GM19351 (cell line): ENCODE measurements at regions not wholly inside any gene's neighbourhood (a gene's known extent, or its start where the extent isn't known, plus 50 kb on each side); places are given as distances from the start of the nearest gene placed in this dataset.
"Not testable (repeated sequence)": the region's sequence is repeated elsewhere in the genome, so short reads cannot be mapped to it uniquely, and the experiment has no call there.

Experiments used
- ATAC-seq: cut with Tn5 transposase; IDR thresholded peaks from one replicate; pipeline ENCODE4 v1.9.1; 2021; ENCODE audit warnings: mild to moderate bottlenecking, moderate library complexity; ENCODE audit not compliant: unreplicated experiment

DNA sequence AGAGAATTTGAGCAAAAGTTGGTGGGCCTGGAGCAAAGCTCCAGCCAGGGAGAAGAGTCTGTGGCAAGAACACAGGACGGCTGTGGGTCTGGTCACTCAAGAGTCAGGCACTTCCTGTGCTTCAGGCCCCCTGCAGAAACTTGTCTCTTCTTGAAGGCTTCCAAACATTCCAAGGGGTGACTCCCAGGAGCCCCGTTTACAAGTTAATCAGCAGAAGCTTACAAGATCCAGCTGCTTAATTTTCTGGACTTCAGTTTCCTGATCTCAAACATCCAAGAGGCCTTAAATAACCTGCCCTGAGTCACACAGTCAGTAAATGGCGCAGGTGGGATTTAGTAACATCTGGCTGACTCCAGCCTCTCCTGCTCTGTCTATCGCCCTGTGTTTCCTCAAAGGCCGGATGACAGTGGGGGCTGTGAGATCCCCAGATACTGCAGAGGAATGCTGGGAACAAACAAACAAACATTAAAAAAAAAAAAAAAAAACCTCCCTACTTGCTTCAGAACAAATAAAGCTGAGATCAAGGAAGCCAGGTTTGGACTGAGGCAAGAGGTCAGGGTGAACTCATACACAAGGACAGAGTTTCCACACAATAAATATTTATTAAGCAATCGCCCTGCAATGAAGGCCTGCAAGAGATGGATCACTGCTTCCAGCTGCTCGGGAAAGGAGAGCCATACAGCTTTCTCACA, 175.4 kb upstream of the RFC3 start:
- ATAC-seq = no peak

- no peak for ATAC-seq
Observed at GRCh38 chr13:33644581-33645543, 173.1 kb upstream of the RFC3 start.

GRCh38 chr13:33645591-33646554, 172.1 kb upstream of the RFC3 start:
- ATAC-seq = no peak

GRCh38 chr13:33649212-33649878, 168.6 kb upstream of the RFC3 start:
- no peak for ATAC-seq

GRCh38 chr13:33651766-33652165, 166.2 kb upstream of the RFC3 start:
- no peak for ATAC-seq

DNA sequence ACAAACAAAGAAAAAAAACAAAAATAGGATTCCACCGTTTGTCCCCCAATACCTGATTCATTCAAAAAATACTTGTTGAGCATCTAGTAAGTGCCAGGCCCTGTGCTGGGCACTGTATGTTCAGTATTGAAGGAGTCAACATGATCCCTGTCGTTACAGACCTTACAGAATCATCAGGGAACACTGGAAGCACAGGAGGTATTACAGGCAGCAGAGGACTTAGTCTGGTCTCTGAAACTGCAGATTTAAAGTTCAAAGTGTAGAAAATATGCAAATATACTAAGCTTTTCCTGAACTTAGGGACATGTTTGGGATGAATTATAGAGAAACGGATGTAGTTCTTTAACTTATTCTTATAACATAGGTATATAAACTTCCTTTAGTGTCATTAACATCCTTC, 160.7 kb upstream of the RFC3 start:
- no peak for ATAC-seq

- no peak for ATAC-seq
Observed at GRCh38 chr13:33659466-33659865, 158.5 kb upstream of the RFC3 start.

DNA sequence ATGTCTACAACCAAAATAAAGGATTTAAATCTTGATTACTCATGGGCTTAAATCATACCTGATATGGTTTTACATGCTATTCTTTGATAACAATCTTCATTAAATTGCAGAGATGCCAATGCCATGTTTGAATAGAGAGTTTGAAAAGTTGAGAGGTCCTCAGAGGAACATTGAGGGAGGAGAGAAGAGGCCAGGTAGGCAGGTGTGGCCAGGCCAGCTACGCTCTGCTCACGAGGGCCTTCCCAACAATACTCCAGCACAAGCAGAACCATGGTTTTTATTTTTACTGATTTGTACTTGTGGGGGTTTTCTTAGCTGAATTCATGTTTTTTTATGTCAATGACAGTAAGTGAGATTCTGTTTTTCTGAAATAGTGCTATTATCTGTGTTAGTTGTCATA, 158.1 kb upstream of the RFC3 start:
- ATAC-seq = no peak

GRCh38 chr13:33662392-33662791, 155.6 kb upstream of the RFC3 start:
- ATAC-seq = no peak

GRCh38 chr13:33665626-33666175, 152.2 kb upstream of the RFC3 start:
- no peak for ATAC-seq

DNA sequence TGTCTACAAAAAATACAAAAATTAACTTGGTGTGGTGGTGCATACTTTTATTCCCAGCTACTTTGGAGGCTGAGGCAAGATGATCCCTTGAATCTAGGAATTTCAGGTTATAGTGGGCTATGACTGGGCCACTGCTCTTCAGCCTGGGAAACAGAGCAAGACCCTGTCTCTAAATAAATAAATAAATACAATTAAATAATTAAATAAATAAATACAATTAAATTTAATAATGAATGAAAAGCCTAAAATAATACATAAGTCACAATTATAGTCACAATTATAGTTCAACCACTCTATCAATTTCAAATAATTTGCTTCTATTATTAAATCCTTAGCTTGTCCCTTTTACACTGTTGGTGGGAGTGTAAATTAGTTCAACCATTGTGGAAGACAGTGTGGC, 146.4 kb upstream of the RFC3 start:
- ATAC-seq = no peak

- ATAC-seq = not testable (repeated sequence)
Observed at GRCh38 chr13:33672022-33672421, 145.9 kb upstream of the RFC3 start.

GRCh38 chr13:33676045-33676989, 141.6 kb upstream of the RFC3 start:
- ATAC-seq = no peak

DNA sequence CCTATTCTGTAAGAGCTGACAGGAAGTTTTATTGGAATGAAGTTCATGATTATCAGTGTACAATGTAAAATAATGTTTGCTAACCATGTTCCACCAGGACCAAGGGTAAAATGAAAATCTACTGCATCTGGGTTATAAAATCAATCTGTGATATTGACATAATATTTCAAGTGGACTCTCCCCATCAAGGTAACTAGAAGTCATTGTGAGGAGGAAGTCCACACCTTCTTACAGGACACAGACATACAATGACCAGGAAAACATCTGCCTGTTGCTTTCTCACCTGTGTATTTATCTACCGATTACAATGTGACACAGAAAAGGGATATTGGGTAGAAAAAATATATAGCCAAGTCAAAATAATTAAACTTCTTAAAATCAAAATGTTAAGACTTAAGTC, 140.7 kb upstream of the RFC3 start:
- ATAC-seq = no peak

GRCh38 chr13:33678084-33678483, 139.9 kb upstream of the RFC3 start:
- ATAC-seq = no peak

- ATAC-seq = peak; percentile 92
Observed at GRCh38 chr13:33678906-33679657, 138.9 kb upstream of the RFC3 start.

DNA sequence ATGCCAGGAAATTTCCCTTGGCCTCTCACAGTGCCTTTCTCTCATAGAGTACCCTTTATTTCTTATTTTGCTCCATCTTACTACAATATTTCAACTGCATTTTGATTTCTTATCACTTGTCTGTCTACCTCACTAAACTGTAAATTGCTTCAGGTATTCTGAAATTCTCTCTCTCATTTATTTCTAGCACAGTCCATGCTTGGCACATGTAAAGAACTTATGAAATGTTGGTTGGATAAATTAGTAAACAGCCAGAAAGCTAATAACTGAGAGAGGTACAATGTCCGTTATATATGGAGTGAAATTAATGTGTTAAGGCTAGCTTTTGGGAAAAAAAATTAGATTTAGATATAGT, 138.3 kb upstream of the RFC3 start:
- peak; percentile 2 for ATAC-seq

DNA sequence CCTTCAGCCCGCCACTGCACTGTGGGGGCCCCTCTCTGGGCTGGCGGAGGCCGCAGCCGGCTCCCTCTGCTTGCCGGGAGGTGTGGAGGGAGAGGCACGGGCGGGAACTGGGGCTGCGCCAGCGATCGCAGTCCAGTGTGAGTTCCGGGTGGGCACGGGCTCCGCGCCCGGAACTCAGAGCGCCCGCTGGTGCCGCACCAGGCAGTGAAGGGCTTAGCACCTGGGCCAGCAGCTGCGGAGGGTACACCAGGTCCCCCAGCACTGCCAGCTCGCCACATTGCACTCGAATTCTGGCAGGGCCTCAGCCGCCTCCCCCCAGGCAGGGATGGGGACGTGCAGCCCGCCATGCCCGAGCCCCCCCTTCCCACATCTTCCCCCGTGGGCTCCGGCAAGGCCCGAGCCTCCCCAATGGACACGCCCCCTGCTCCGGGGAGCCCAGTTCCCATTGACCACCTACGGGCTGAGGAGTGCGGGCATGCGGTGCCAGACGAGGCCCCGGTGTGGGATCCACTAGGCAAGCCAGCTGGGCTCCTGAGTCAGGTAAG, 135.9 kb upstream of the RFC3 start:
- ATAC-seq = no peak
